Upper lobe of right lung (tissue), 1 donor: ENCODE measurements at regions not wholly inside any gene's neighbourhood (a gene's known extent, or its start where the extent isn't known, plus 50 kb on each side); places are given as distances from the start of the nearest gene placed in this dataset.

Experiments used
- ATAC-seq: fragments of 200-7000 bp; cut with Tn5 transposase; one replicate; pipeline ENCODE4 v1.9.1; 2020; ENCODE audit warnings: mild to moderate bottlenecking, moderate library complexity
- DNase-seq: peaks from one replicate; pipeline ENCODE4 v3.0.0-alpha.2; 2020
- H3K27ac ChIP-seq: fragments of 200-600 bp; one replicate; pipeline ENCODE4 v1.8.0; 2022
- H3K27me3 ChIP-seq: fragments of 200-600 bp; one replicate; pipeline ENCODE4 v1.8.0; 2022; ENCODE audit warnings: mild to moderate bottlenecking
- H3K36me3 ChIP-seq: fragments of 200-600 bp; one replicate; pipeline ENCODE4 v1.8.0; 2022
- H3K4me1 ChIP-seq: fragments of 200-600 bp; one replicate; pipeline ENCODE4 v1.8.0; 2022
- H3K4me3 ChIP-seq: fragments of 200-600 bp; one replicate; pipeline ENCODE4 v1.8.0; 2022; ENCODE audit warnings: mild to moderate bottlenecking
- H3K9me3 ChIP-seq: fragments of 200-600 bp; one replicate; pipeline ENCODE4 v1.8.0; 2022
- intact Hi-C: fragments of 100-400 bp; cut with DNase I; formaldehyde crosslinking; loops from one replicate; pipeline ENCODE4 v1.11.0; 2022
- TF ChIP-seq, protein P1 (sequence below): fragments of 200-600 bp; IDR thresholded peaks from one replicate; pipeline ENCODE4 v1.8.0; 2022; ENCODE audit warnings: antibody characterized with exemption
- donor health status: DM: no; HTN: yes; CAD: no; lungs with severe emphysema.

DNA sequence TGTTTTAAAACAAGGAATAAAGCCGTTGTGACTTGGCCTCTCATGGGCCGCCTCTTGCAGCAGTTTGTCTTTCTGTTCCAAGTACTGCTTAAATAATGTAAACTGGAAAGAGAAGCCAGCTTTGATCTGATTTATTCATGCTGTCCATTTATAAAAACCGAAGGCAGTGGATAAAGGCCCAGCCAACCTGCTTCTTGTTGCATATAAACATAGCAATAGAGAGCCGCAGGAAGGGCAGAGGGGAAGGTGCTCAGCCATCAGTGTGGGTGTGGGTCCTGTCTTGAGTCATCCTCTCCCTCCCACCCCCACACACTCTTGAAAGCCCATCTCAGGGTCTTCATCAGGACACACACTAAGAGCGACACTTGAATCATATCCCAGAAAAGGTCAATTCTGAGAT is 187.9 kb upstream of the FAM9B start:
- H3K36me3 ChIP-seq: no peaks in the 10 kb centered on the region
- no peaks in the 10 kb centered on the region for H3K27me3 ChIP-seq
- no peak for ATAC-seq
- H3K27ac ChIP-seq: no peak overlapping the region
- no peaks in the 10 kb centered on the region for H3K9me3 ChIP-seq
- intact Hi-C loops: no loop called here
- no peak for DNase-seq
- no peak overlapping the region for H3K4me3 ChIP-seq
- no peaks in the 10 kb centered on the region for H3K4me1 ChIP-seq
- TF ChIP-seq, protein P1, sequence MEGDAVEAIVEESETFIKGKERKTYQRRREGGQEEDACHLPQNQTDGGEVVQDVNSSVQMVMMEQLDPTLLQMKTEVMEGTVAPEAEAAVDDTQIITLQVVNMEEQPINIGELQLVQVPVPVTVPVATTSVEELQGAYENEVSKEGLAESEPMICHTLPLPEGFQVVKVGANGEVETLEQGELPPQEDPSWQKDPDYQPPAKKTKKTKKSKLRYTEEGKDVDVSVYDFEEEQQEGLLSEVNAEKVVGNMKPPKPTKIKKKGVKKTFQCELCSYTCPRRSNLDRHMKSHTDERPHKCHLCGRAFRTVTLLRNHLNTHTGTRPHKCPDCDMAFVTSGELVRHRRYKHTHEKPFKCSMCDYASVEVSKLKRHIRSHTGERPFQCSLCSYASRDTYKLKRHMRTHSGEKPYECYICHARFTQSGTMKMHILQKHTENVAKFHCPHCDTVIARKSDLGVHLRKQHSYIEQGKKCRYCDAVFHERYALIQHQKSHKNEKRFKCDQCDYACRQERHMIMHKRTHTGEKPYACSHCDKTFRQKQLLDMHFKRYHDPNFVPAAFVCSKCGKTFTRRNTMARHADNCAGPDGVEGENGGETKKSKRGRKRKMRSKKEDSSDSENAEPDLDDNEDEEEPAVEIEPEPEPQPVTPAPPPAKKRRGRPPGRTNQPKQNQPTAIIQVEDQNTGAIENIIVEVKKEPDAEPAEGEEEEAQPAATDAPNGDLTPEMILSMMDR: no peak

DNA sequence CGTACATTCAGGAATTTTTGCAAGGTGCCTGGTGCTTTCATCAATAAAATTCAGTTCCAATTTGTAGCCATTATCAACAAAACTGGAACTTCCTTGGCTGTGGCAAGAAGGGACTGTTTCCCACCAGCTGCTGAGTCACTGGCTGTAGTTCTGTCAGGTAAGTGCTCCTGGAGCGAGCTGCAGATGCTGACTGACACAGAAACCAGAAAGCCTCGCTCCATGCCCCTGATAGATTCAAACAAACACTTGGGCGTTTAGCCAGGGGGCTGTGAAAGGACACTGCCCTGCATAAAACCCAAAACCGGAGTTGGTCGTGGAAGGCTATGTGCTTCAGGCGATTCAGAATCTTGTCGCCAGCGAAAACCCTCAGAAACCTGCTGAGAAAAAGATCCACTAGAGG is 188.4 kb upstream of the FAM9B start:
- ATAC-seq (no peak), DNase-seq (no peak)
- Histone ChIP-seq H3K27ac (no peak overlapping the region), H3K36me3 (no peaks in the 10 kb centered on the region), H3K4me3 (no peak overlapping the region), H3K9me3 (no peaks in the 10 kb centered on the region), H3K27me3 (no peaks in the 10 kb centered on the region), H3K4me1 (no peaks in the 10 kb centered on the region)
- intact Hi-C loops: no loop called here
- TF ChIP-seq, protein P1: no peak

DNA sequence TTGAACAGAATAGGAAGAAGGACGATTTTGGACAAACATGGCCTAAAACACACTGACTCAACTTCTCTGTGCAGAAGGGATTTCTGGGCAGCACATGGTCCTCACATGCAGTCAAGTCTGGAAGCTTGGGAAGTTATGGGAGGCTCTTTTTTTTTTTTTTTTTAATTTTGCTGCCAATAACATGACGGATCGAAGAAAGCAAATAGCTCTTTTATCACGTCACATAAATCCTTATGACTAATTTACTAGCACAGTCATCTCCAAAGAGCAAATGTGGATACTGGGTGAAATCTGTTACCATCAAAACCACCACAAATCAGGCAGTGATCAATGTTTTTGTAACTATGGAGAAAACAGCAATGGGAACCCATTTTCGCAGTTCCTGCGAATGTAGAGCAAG is 193.3 kb upstream of the FAM9B start:
- no peak overlapping the region for H3K27ac ChIP-seq
- TF ChIP-seq, protein P1: no peak
- intact Hi-C loops: no loop called here
- H3K4me3 ChIP-seq: no peak overlapping the region
- DNase-seq (no peak), ATAC-seq (no peak)
- no peaks in the 10 kb centered on the region for H3K36me3 ChIP-seq
- no peaks in the 10 kb centered on the region for H3K27me3 ChIP-seq
- H3K9me3 ChIP-seq: no peaks in the 10 kb centered on the region
- no peaks in the 10 kb centered on the region for H3K4me1 ChIP-seq

DNA sequence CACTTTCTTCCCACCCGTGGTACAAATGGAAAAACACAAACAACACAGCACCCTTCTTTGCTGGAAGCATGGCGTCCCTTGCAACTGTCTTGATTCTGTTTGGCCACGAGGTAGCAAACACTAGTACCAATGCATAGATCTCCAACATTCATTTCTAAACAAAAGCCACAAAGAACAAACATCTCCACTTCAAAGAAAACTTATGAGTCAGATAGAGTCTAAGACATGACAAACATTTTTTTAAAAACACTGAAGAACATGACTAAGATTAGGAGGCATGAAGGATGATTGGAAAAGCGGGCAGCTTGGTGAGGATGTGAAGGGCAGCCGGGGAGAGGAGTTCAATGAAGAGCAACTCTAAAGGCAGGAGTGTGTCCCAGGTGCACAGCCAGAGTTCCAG is 197.6 kb upstream of the FAM9B start:
- Histone ChIP-seq H3K9me3 (no peaks in the 10 kb centered on the region), H3K27ac (no peak overlapping the region), H3K4me3 (no peak overlapping the region), H3K4me1 (no peaks in the 10 kb centered on the region), H3K36me3 (no peaks in the 10 kb centered on the region), H3K27me3 (no peaks in the 10 kb centered on the region)
- no peak for ATAC-seq
- TF ChIP-seq, protein P1: no peak
- DNase-seq: no peak
- intact Hi-C loops: no loop called here

DNA sequence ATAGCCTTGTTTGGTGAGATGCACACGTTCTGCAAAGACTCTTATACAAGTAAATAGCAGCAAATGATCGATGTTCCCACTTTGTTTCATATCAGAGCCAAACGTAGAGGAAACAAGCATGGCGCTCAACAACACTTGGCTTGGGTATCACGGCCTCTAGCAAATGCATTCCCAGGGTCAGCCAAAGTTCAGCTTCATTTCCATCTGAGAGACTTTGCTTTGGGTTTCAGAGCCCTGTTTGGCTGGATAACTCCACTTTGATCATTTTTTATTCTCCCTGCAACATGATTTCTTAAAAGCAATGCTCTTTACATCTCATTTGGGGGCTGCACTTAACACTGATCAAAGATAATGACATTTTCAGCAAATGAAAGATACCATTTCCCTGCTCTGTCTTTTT is 199.2 kb upstream of the FAM9B start:
- no peak overlapping the region for H3K27ac ChIP-seq
- no peak overlapping the region for H3K4me3 ChIP-seq
- no peaks in the 10 kb centered on the region for H3K4me1 ChIP-seq
- TF ChIP-seq, protein P1: no peak
- ATAC-seq (no peak), DNase-seq (no peak)
- no peaks in the 10 kb centered on the region for H3K36me3 ChIP-seq
- intact Hi-C loops: no loop called here
- H3K27me3 ChIP-seq: no peaks in the 10 kb centered on the region
- H3K9me3 ChIP-seq: no peaks in the 10 kb centered on the region

DNA sequence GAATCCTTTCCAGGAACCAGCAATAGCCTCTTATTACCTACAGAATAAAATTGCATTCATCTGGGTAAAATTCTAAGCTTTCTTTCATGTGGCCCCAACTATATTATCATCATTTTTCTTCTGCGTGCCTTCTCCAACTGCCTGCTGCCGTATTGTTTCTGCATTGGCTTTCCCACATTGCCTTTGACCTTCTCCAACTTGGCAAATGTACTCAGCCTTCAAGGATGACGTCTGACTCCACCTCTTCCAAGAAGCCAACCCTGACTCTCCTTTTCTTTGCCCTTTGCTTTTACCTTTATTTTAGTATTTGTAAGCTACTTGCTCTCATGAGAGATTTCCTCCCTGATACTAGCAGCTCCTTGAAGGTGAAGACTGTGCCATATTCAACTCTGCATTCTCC is 200.4 kb upstream of the FAM9B start:
- intact Hi-C loops: no loop called here
- H3K27me3 ChIP-seq: no peaks in the 10 kb centered on the region
- ATAC-seq (no peak), DNase-seq (no peak)
- no peaks in the 10 kb centered on the region for H3K4me1 ChIP-seq
- no peak overlapping the region for H3K4me3 ChIP-seq
- H3K9me3 ChIP-seq: no peaks in the 10 kb centered on the region
- H3K36me3 ChIP-seq: no peaks in the 10 kb centered on the region
- H3K27ac ChIP-seq: no peak overlapping the region
- TF ChIP-seq, protein P1: no peak
